OCI-LY3 (cell line): ENCODE measurements at regions not wholly inside any gene's neighbourhood (a gene's known extent, or its start where the extent isn't known, plus 50 kb on each side); places are given as distances from the start of the nearest gene placed in this dataset.

Experiments
- H2AFZ ChIP-seq: fragments of 200-600, 300-600 bp; shearing (Covaris generic); 2 replicates; pipeline ENCODE4 v1.6.0; 2014; ENCODE audit warnings: antibody characterized with exemption, low read depth, low read length
- H3K27ac ChIP-seq: fragments of 200-600, 300-600 bp; sonication (generic); 2 replicates; pipeline ENCODE4 v1.5.1; 2014; ENCODE audit warnings: mild to moderate bottlenecking, low read length, moderate library complexity, mixed read lengths
- H3K27me3 ChIP-seq: fragments of 200-600, 300-600 bp; sonication (generic); 2 replicates; pipeline ENCODE4 v1.6.1; 2014; ENCODE audit warnings: low read depth, low read length, mixed read lengths
- H3K36me3 ChIP-seq: fragments of 200-600, 300-600 bp; sonication (generic); replicated peaks from 2 replicates; pipeline ENCODE3; 2014; ENCODE audit warnings: low read depth, low read length, mixed read lengths
- H3K4me1 ChIP-seq: fragments of 300-600, 200-600 bp; sonication (generic); 2 replicates; pipeline ENCODE4 v1.6.1; 2014; ENCODE audit warnings: low read length, mixed read lengths
- H3K4me2 ChIP-seq: fragments of 200-600, 300-600 bp; sonication (generic); 2 replicates; pipeline ENCODE4 v1.6.1; 2014; ENCODE audit warnings: low read length, mixed read lengths
- H3K4me3 ChIP-seq: fragments of 300-600, 200-600 bp; sonication (generic); 2 replicates; pipeline ENCODE4 v1.5.1; 2014; ENCODE audit warnings: antibody characterized with exemption, mild to moderate bottlenecking, low read length, moderate library complexity
- H3K79me2 ChIP-seq: fragments of 300-600, 200-600 bp; shearing (Covaris generic); 2 replicates; pipeline ENCODE4 v1.6.1; 2014; ENCODE audit warnings: mild to moderate bottlenecking, low read length, mixed read lengths
- H3K9ac ChIP-seq: fragments of 300-600, 200-600 bp; shearing (Covaris generic); 2 replicates; pipeline ENCODE4 v1.6.0; 2014; ENCODE audit warnings: mild to moderate bottlenecking, low read length, moderate library complexity
- H3K9me3 ChIP-seq: fragments of 200-600, 300-600 bp; shearing (Covaris generic); 2 replicates; pipeline ENCODE4 v1.6.1; 2014; ENCODE audit warnings: low read length, mixed read lengths; ENCODE audit not compliant: insufficient read depth
- H4K20me1 ChIP-seq: fragments of 200-600, 300-600 bp; sonication (generic); 2 replicates; pipeline ENCODE4 v1.6.1; 2016; ENCODE audit warnings: low read length, mixed read lengths; ENCODE audit not compliant: insufficient read depth
- CTCF ChIP-seq: fragments of 200-600, 300-600 bp; sonication (generic); IDR thresholded peaks from 2 replicates; pipeline ENCODE4 v1.5.1; 2014; ENCODE audit warnings: antibody characterized with exemption, low read length, low read depth
- EZH2phosphoT487 ChIP-seq: fragments of 200-600 bp; shearing (Covaris generic); IDR thresholded peaks from 2 replicates; pipeline ENCODE4 v1.6.1; 2018; ENCODE audit warnings: antibody characterized with exemption, mixed run types, low read depth

- no peak overlapping the region for H3K27ac ChIP-seq
- no peak overlapping the region for H2AFZ ChIP-seq
- no peak overlapping the region for H3K4me2 ChIP-seq
- H3K9ac ChIP-seq = no peak overlapping the region
- no peak overlapping the region for H3K4me3 ChIP-seq
- no peaks in the 10 kb centered on the region for H3K36me3 ChIP-seq
- no peaks in the 10 kb centered on the region for H3K4me1 ChIP-seq
- TF ChIP-seq EZH2phosphoT487 (no peak), CTCF (no peak)
- no peaks in the 10 kb centered on the region for H3K79me2 ChIP-seq
- H3K9me3 ChIP-seq = no peaks in the 10 kb centered on the region
- H3K27me3 ChIP-seq = no peaks in the 10 kb centered on the region; the same call in 1 of the 2 replicates
- no peaks in the 10 kb centered on the region for H4K20me1 ChIP-seq
Observed at GRCh38 chr6:111978532-111979149, 75.3 kb upstream of the CCN6 start.

DNA sequence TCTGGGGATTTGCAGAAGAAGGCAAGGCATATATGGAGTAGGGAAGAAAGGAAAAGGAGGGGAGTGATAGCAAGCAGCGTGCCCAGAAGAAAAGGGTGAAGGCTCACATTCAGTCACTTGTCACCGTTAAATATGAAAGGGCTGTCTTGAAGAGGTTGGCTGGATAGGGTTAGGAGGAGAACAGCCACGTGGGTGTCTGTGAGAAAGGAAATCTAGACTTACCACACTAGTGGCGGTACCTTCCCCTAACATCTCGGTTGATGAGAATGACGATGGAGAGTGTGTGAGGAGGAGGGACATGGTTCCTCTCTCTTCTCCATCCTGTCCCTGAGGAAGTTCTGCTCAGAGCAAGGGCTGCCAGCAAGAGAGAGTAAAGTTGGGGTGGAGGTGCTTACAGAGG lies 74.3 kb upstream of the CCN6 start:
- H3K79me2 ChIP-seq = no peaks in the 10 kb centered on the region
- no peak overlapping the region for H2AFZ ChIP-seq
- H3K4me2 ChIP-seq = no peak overlapping the region
- no peaks in the 10 kb centered on the region for H4K20me1 ChIP-seq
- H3K4me1 ChIP-seq = no peaks in the 10 kb centered on the region
- TF ChIP-seq CTCF = no peak
- no peak for TF ChIP-seq EZH2phosphoT487
- H3K27ac ChIP-seq = no peak overlapping the region
- no peak overlapping the region for H3K9ac ChIP-seq
- H3K4me3 ChIP-seq = no peak overlapping the region
- H3K36me3 ChIP-seq = no peaks in the 10 kb centered on the region
- H3K9me3 ChIP-seq = no peaks in the 10 kb centered on the region
- no peaks in the 10 kb centered on the region; the same call in 1 of the 2 replicates for H3K27me3 ChIP-seq

GRCh38 chr6:111980143-111980542 lies 73.8 kb upstream of the CCN6 start:
- H3K79me2 ChIP-seq = no peaks in the 10 kb centered on the region
- H3K9ac ChIP-seq = no peak overlapping the region
- H3K4me2 ChIP-seq = no peak overlapping the region
- no peaks in the 10 kb centered on the region for H3K9me3 ChIP-seq
- H3K27ac ChIP-seq = no peak overlapping the region
- H3K4me3 ChIP-seq = no peak overlapping the region
- no peaks in the 10 kb centered on the region for H4K20me1 ChIP-seq
- no peak for TF ChIP-seq EZH2phosphoT487
- TF ChIP-seq CTCF = no peak
- H3K36me3 ChIP-seq = no peaks in the 10 kb centered on the region
- no peaks in the 10 kb centered on the region for H3K4me1 ChIP-seq
- H3K27me3 ChIP-seq = no peaks in the 10 kb centered on the region; the same call in 1 of the 2 replicates
- no peak overlapping the region for H2AFZ ChIP-seq

- no peak overlapping the region for H3K4me2 ChIP-seq
- no peaks in the 10 kb centered on the region for H3K36me3 ChIP-seq
- no peaks in the 10 kb centered on the region for H3K9me3 ChIP-seq
- no peak overlapping the region for H3K27ac ChIP-seq
- no peaks in the 10 kb centered on the region for H3K27me3 ChIP-seq
- no peak overlapping the region for H2AFZ ChIP-seq
- TF ChIP-seq CTCF (no peak), EZH2phosphoT487 (no peak)
- H3K4me1 ChIP-seq = no peaks in the 10 kb centered on the region
- no peak overlapping the region for H3K9ac ChIP-seq
- no peak overlapping the region for H3K4me3 ChIP-seq
- no peaks in the 10 kb centered on the region for H3K79me2 ChIP-seq
- H4K20me1 ChIP-seq = no peaks in the 10 kb centered on the region
Observed at GRCh38 chr6:111980971-111981840, 72.7 kb upstream of the CCN6 start.
